Keratinocyte (primary cell): ENCODE measurements at regions not wholly inside any gene's neighbourhood (a gene's known extent, or its start where the extent isn't known, plus 50 kb on each side); places are given as distances from the start of the nearest gene placed in this dataset.

ENCODE experiments used
- DNase-seq: peaks from one replicate; pipeline ENCODE4 v3.0.0-alpha.2; 2011; ENCODE audit warnings: low read depth, missing footprints, low spot score
- FAIRE-seq: peaks from 2 replicates; lab custom pipeline; 2011; peaks lifted over from hg19 to GRCh38; lab: Jason Lieb, UNC
- H2AFZ ChIP-seq: 2 replicates; pipeline ENCODE4 v1.6.0; 2012; ENCODE audit warnings: low read length, control low read depth, inconsistent platforms; ENCODE audit not compliant: control insufficient read depth
- H3K27ac ChIP-seq: 2 replicates; pipeline ENCODE4 v1.5.1; 2011; ENCODE audit warnings: low read length; ENCODE audit not compliant: control insufficient read depth, insufficient read depth
- H3K27me3 ChIP-seq: 3 replicates; pipeline ENCODE4 v1.6.0; 2011; ENCODE audit warnings: low read length; ENCODE audit not compliant: control insufficient read depth, insufficient read depth; ENCODE audit errors: extremely low read depth
- H3K36me3 ChIP-seq, 2 experiments: 2 replicates in 1 of 2; 3 replicates in 1 of 2; pipeline ENCODE4 v1.5.1; 2011; ENCODE audit warnings: low read length in 2 of 2, mild to moderate bottlenecking in 1 of 2; ENCODE audit not compliant: control insufficient read depth in 2 of 2, insufficient read depth in 2 of 2; ENCODE audit errors: extremely low read depth in 1 of 2
- H3K4me1 ChIP-seq: 3 replicates; pipeline ENCODE4 v1.5.1; 2011; ENCODE audit warnings: low read length; ENCODE audit not compliant: control insufficient read depth, insufficient read depth; ENCODE audit errors: extremely low read depth
- H3K4me2 ChIP-seq: 3 replicates; pipeline ENCODE4 v1.6.0; 2011; ENCODE audit warnings: low read depth, low read length; ENCODE audit not compliant: control insufficient read depth, insufficient read depth; ENCODE audit errors: extremely low read depth
- H3K4me3 ChIP-seq, 3 experiments: fragments of 200-600 bp in 1 of 3; sonication (generic) in 1 of 3; 2 replicates in 2 of 3; 3 replicates in 1 of 3; pipeline ENCODE4 v1.5.1; 2011 to 2016; ENCODE audit warnings: low read length in 3 of 3, mild to moderate bottlenecking in 3 of 3, control low read depth in 2 of 3, inconsistent platforms in 1 of 3, low read depth in 1 of 3, mixed read lengths in 1 of 3, mixed run types in 1 of 3, moderate library complexity in 1 of 3; ENCODE audit not compliant: control insufficient read depth in 2 of 3, insufficient read depth in 2 of 3; ENCODE audit errors: extremely low read depth in 1 of 3
- H3K79me2 ChIP-seq: 2 replicates; pipeline ENCODE4 v1.6.0; 2012; ENCODE audit warnings: low read length; ENCODE audit not compliant: control insufficient read depth, insufficient read depth
- H3K9ac ChIP-seq: 3 replicates; pipeline ENCODE4 v1.6.0; 2011; ENCODE audit warnings: low read length; ENCODE audit not compliant: control insufficient read depth, insufficient read depth; ENCODE audit errors: extremely low read depth
- H3K9me1 ChIP-seq: 3 replicates; pipeline ENCODE4 v1.6.0; 2011; ENCODE audit warnings: low read length; ENCODE audit not compliant: control insufficient read depth, insufficient read depth; ENCODE audit errors: extremely low read depth
- H3K9me3 ChIP-seq: 2 replicates; pipeline ENCODE4 v1.5.1; 2012; ENCODE audit warnings: low read depth, low read length; ENCODE audit not compliant: control insufficient read depth
- H4K20me1 ChIP-seq: 3 replicates; pipeline ENCODE4 v1.6.0; 2011; ENCODE audit warnings: low read length; ENCODE audit not compliant: control insufficient read depth, insufficient read depth; ENCODE audit errors: extremely low read depth
- EZH2 ChIP-seq: IDR thresholded peaks from one replicate; pipeline ENCODE4 v1.6.1; 2012; ENCODE audit warnings: inconsistent platforms, mild to moderate bottlenecking, low read length, moderate library complexity
- dilution Hi-C: fragments of 300-500 bp; cut with MboI; formaldehyde crosslinking; loops from one replicate; pipeline ENCODE4 v1.7.0; 2020; ENCODE audit warnings: low sequenced_read_pairs; ENCODE audit not compliant: extremely low pct_ligation_motif_present
- TF ChIP-seq, protein P1 (sequence below), 3 experiments: IDR thresholded peaks in 1 of 3; conservative IDR thresholded peaks in 1 of 3; optimal IDR thresholded peaks in 1 of 3; 2 replicates in 2 of 3; 3 replicates in 1 of 3; pipeline versions ENCODE3 to v1.5.1; 2011; ENCODE audit warnings: low read length in 3 of 3, mild to moderate bottlenecking in 3 of 3, moderate library complexity in 2 of 3, control low read depth in 1 of 3, inconsistent platforms in 1 of 3; ENCODE audit not compliant: insufficient read depth in 2 of 3; ENCODE audit errors: extremely low read depth in 1 of 3

GRCh38 chr4:79625361-79625760, 217.3 kb upstream of the GK2 start:
- FAIRE-seq = no peak
- Histone ChIP-seq H2AFZ (peak overlapping the region; percentile 74), H3K4me2 (peak overlapping the region; percentile 66)

DNA sequence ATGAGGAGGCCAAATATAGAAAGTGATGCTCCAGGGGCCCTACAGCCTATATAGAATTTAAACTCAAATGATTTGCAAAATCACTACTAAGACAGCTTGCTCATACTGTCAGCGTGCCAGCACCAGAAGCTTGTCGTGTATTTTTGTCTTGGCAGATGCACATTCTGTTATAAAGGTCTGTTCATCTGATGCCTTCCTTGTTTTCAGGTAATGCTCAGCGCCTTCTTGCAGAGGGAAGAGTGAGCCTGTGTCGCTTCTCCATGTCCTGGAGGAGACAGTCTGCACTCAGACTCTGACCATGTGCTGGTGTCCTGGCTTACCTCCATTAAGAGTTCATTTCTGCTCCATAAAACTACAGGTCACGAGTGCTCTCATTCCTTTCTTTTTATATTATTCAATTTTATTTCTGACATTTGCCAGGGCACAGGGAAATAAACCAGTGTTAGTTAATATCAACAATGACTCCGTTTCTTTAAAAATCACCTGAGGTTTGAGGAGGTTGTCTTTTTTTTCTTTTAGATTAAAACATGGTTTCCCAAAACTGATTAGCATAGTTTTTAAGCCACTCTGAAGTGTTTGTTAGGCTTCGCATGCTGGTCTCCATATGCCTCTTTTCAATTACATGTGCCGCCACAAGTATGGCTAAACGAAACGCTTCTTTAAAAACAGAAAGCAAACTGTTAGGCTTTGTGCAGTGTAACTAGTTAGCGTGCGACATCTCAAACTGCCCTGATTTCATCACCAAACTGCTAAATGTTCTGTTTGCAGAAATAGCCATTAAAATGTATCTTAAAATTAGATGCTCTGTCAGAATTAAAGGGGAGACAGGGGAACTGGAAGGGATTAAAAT, 215.2 kb upstream of the GK2 start:
- dilution Hi-C loops = no loop called here
- H3K4me2 ChIP-seq = peak overlapping the region; percentile 28
- no peaks in the 10 kb centered on the region for H3K4me1 ChIP-seq
- H3K9me3 ChIP-seq = no peaks in the 10 kb centered on the region
- H3K79me2 ChIP-seq = no peaks in the 10 kb centered on the region
- FAIRE-seq (no peak), DNase-seq (no peak)
- no peak overlapping the region for H3K27ac ChIP-seq
- no peaks in the 10 kb centered on the region for H3K27me3 ChIP-seq
- no peaks in the 10 kb centered on the region for H4K20me1 ChIP-seq
- no peak overlapping the region for H3K9ac ChIP-seq
- no peaks in the 10 kb centered on the region for H3K36me3 ChIP-seq
- H3K9me1 ChIP-seq = no peaks in the 10 kb centered on the region
- H3K4me3 ChIP-seq = no peak overlapping the region
- peak overlapping the region; percentile 63 for H2AFZ ChIP-seq
- TF ChIP-seq EZH2 = no peak
- TF ChIP-seq, protein P1, sequence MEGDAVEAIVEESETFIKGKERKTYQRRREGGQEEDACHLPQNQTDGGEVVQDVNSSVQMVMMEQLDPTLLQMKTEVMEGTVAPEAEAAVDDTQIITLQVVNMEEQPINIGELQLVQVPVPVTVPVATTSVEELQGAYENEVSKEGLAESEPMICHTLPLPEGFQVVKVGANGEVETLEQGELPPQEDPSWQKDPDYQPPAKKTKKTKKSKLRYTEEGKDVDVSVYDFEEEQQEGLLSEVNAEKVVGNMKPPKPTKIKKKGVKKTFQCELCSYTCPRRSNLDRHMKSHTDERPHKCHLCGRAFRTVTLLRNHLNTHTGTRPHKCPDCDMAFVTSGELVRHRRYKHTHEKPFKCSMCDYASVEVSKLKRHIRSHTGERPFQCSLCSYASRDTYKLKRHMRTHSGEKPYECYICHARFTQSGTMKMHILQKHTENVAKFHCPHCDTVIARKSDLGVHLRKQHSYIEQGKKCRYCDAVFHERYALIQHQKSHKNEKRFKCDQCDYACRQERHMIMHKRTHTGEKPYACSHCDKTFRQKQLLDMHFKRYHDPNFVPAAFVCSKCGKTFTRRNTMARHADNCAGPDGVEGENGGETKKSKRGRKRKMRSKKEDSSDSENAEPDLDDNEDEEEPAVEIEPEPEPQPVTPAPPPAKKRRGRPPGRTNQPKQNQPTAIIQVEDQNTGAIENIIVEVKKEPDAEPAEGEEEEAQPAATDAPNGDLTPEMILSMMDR (optimal IDR thresholded peaks at IDR 0.05 in 1 of 3, IDR thresholded peaks at IDR 0.05 in 1 of 3, conservative IDR thresholded peaks at IDR 0.05 in 1 of 3; ENCODE audit: extremely low read depth in 1 of 3, insufficient read depth in 2 of 3, low read length in 3 of 3) = no peak

More at GRCh38 chr4:79625361-79625760, 217.3 kb upstream of the GK2 start:
- no peaks in the 10 kb centered on the region for H3K79me2 ChIP-seq
- no peaks in the 10 kb centered on the region for H3K4me1 ChIP-seq
- H3K27me3 ChIP-seq = no peaks in the 10 kb centered on the region
- no peaks in the 10 kb centered on the region for H3K36me3 ChIP-seq
- H3K27ac ChIP-seq = no peak overlapping the region
- no peaks in the 10 kb centered on the region for H3K9me1 ChIP-seq
- TF ChIP-seq EZH2 = no peak
- TF ChIP-seq, protein P1 (optimal IDR thresholded peaks at IDR 0.05 in 1 of 3, IDR thresholded peaks at IDR 0.05 in 1 of 3, conservative IDR thresholded peaks at IDR 0.05 in 1 of 3; ENCODE audit: extremely low read depth in 1 of 3, insufficient read depth in 2 of 3, low read length in 3 of 3) = no peak
- dilution Hi-C loops = no loop called here
- no peak overlapping the region for H3K9ac ChIP-seq
- H3K4me3 ChIP-seq = no peak overlapping the region
- no peak for DNase-seq
- H3K9me3 ChIP-seq = no peaks in the 10 kb centered on the region
- H4K20me1 ChIP-seq = no peaks in the 10 kb centered on the region
